GM23338 (cell line): ENCODE measurements at regions not wholly inside any gene's neighbourhood (a gene's known extent, or its start where the extent isn't known, plus 50 kb on each side); places are given as distances from the start of the nearest gene placed in this dataset.

Source experiments
- CREB1 ChIP-seq: fragments of 250-450 bp; sonication (Bioruptor Pico); IDR thresholded peaks from 2 replicates; pipeline ENCODE4 v1.5.0; 2020; ENCODE audit warnings: low read depth, mild to moderate bottlenecking, moderate library complexity
- EZH2 ChIP-seq: fragments of 200-600 bp; sonication (generic); IDR thresholded peaks from one replicate; pipeline ENCODE4 v1.8.0; 2017; ENCODE audit warnings: antibody characterized with exemption, mild to moderate bottlenecking, low read depth; ENCODE audit not compliant: unreplicated experiment
- EZH2phosphoT487 ChIP-seq: fragments of 200-600 bp; sonication (generic); IDR thresholded peaks from one replicate; pipeline ENCODE4 v1.8.1; 2018; ENCODE audit warnings: antibody characterized with exemption; ENCODE audit not compliant: unreplicated experiment
- JUNB ChIP-seq: IDR thresholded peaks from one replicate; pipeline ENCODE4 v1.6.1; 2016; ENCODE audit warnings: antibody characterized with exemption; ENCODE audit not compliant: unreplicated experiment
- POLR2AphosphoS5 ChIP-seq: IDR thresholded peaks from 2 replicates; pipeline ENCODE4 v1.6.1; 2016; ENCODE audit warnings: antibody characterized with exemption, low read depth
- STAT1 ChIP-seq: IDR thresholded peaks from one replicate; pipeline ENCODE4 v1.6.1; 2016; ENCODE audit warnings: antibody characterized with exemption; ENCODE audit not compliant: unreplicated experiment
- ZNF331 ChIP-seq: fragments of 250-450 bp; sonication (Bioruptor Pico); IDR thresholded peaks from 2 replicates; pipeline ENCODE4 v1.5.0; 2020; ENCODE audit warnings: low read depth, mild to moderate bottlenecking, moderate library complexity
- TF ChIP-seq, protein P1 (sequence below), 2 experiments: fragments of 200-600 bp in 1 of 2; sonication (generic) in 1 of 2; conservative IDR thresholded peaks; 2 replicates each; pipeline versions ENCODE4 v1.5.1 to v1.6.1; 2016 to 2017; ENCODE audit warnings: antibody characterized with exemption in 2 of 2, low read depth in 2 of 2, mild to moderate bottlenecking in 2 of 2, moderate library complexity in 1 of 2
- TF ChIP-seq, protein P2 (sequence below): IDR thresholded peaks from one replicate; pipeline ENCODE4 v1.6.1; 2018; ENCODE audit warnings: antibody characterized with exemption; ENCODE audit not compliant: unreplicated experiment
- TF ChIP-seq, protein P3 (sequence below): IDR thresholded peaks from 2 replicates; pipeline ENCODE4 v1.6.1; 2016; ENCODE audit warnings: antibody characterized with exemption

DNA sequence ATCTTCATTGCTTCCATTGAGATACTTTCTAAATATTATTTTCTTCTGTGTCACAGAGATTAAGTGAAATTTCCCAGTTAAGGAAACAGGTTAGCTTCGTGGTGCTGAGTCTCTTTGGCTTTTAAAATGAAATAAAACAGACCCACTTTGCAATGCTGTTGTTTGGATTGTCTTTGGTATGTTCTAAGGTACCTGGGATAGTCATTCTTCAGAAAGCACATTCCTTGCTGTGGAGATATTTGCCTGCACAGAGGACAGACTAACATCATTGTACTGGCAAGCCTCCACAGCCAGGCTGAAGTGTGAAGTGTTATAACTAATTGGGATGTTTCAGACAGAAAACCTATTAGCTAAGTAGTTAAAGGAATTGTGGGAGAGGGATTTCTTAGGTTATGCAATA, 148.8 kb upstream of the EPHA7 start:
- TF ChIP-seq, protein P1, sequence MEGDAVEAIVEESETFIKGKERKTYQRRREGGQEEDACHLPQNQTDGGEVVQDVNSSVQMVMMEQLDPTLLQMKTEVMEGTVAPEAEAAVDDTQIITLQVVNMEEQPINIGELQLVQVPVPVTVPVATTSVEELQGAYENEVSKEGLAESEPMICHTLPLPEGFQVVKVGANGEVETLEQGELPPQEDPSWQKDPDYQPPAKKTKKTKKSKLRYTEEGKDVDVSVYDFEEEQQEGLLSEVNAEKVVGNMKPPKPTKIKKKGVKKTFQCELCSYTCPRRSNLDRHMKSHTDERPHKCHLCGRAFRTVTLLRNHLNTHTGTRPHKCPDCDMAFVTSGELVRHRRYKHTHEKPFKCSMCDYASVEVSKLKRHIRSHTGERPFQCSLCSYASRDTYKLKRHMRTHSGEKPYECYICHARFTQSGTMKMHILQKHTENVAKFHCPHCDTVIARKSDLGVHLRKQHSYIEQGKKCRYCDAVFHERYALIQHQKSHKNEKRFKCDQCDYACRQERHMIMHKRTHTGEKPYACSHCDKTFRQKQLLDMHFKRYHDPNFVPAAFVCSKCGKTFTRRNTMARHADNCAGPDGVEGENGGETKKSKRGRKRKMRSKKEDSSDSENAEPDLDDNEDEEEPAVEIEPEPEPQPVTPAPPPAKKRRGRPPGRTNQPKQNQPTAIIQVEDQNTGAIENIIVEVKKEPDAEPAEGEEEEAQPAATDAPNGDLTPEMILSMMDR (conservative IDR thresholded peaks at IDR 0.05; ENCODE audit: low read depth in 2 of 2), result no peak
- TF ChIP-seq, protein P2, sequence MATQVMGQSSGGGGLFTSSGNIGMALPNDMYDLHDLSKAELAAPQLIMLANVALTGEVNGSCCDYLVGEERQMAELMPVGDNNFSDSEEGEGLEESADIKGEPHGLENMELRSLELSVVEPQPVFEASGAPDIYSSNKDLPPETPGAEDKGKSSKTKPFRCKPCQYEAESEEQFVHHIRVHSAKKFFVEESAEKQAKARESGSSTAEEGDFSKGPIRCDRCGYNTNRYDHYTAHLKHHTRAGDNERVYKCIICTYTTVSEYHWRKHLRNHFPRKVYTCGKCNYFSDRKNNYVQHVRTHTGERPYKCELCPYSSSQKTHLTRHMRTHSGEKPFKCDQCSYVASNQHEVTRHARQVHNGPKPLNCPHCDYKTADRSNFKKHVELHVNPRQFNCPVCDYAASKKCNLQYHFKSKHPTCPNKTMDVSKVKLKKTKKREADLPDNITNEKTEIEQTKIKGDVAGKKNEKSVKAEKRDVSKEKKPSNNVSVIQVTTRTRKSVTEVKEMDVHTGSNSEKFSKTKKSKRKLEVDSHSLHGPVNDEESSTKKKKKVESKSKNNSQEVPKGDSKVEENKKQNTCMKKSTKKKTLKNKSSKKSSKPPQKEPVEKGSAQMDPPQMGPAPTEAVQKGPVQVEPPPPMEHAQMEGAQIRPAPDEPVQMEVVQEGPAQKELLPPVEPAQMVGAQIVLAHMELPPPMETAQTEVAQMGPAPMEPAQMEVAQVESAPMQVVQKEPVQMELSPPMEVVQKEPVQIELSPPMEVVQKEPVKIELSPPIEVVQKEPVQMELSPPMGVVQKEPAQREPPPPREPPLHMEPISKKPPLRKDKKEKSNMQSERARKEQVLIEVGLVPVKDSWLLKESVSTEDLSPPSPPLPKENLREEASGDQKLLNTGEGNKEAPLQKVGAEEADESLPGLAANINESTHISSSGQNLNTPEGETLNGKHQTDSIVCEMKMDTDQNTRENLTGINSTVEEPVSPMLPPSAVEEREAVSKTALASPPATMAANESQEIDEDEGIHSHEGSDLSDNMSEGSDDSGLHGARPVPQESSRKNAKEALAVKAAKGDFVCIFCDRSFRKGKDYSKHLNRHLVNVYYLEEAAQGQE, result no peak
- no peak for TF ChIP-seq POLR2AphosphoS5
- TF ChIP-seq EZH2, result no peak
- no peak for TF ChIP-seq JUNB
- no peak for TF ChIP-seq CREB1 (CRISPR knock-in tag)
- no peak for TF ChIP-seq EZH2phosphoT487
- no peak for TF ChIP-seq ZNF331 (CRISPR knock-in tag)
- TF ChIP-seq, protein P3, sequence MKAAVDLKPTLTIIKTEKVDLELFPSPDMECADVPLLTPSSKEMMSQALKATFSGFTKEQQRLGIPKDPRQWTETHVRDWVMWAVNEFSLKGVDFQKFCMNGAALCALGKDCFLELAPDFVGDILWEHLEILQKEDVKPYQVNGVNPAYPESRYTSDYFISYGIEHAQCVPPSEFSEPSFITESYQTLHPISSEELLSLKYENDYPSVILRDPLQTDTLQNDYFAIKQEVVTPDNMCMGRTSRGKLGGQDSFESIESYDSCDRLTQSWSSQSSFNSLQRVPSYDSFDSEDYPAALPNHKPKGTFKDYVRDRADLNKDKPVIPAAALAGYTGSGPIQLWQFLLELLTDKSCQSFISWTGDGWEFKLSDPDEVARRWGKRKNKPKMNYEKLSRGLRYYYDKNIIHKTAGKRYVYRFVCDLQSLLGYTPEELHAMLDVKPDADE, result no peak
- no peak for TF ChIP-seq STAT1
